ENCODE measurements at regions not wholly inside any gene's neighbourhood (a gene's known extent, or its start where the extent isn't known, plus 50 kb on each side); places are given as distances from the start of the nearest gene placed in this dataset.
"Not testable (repeated sequence)": the region's sequence is repeated elsewhere in the genome, so short reads cannot be mapped to it uniquely, and the experiment has no call there.

GRCh38 chr3:24688446-24689148 is 193.9 kb upstream of the THRB start:
- DNase-seq, result no peak

DNA sequence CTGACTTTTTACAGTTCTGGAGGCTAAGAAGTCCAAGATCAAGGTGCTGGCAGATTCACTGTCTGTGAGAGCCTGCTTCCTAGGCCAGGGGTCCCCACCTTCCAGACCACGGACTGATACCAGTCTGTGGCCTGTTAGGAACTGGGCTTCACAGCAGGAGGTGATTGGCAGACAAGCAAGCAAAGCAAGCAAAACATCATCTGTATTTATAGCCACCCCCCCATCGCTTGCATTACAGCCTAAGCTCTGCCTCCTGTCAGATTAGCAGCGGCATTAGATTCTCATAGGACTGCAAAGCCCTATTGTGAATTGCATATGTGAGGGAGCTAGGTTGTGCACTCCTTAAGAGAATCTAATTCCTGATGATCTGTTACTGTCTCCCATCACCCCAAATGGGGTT is 194.7 kb upstream of the THRB start:
- no peak for DNase-seq

GRCh38 chr3:24690777-24691176 is 196.1 kb upstream of the THRB start:
- no peak for DNase-seq

DNA sequence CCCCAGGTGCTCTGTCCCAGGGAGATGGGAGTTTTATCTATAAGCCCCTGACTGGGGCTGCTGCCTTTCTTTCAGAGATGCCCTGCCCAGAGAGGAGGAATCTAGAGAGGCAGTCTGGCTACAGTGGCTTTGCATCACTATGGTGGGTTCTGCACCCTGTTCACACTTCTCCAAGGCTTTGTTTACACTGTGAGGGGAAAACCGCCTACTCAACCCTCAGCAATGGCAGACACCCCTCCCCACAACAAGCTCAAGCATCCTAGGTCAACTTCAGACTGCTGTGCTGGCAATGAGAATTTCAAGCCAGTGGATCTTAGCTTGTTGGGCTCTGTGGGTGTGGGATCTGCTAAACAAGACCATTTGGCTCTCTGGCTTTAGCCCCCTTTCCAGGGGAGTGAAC is 204.4 kb upstream of the THRB start:
- DNase-seq, result not testable (repeated sequence)

GRCh38 chr3:24704496-24704895 is 209.8 kb upstream of the THRB start:
- DNase-seq, result no peak

- DNase-seq, result no peak
These were observed 213.3 kb upstream of the THRB start for GRCh38 chr3:24707936-24708335.

DNA sequence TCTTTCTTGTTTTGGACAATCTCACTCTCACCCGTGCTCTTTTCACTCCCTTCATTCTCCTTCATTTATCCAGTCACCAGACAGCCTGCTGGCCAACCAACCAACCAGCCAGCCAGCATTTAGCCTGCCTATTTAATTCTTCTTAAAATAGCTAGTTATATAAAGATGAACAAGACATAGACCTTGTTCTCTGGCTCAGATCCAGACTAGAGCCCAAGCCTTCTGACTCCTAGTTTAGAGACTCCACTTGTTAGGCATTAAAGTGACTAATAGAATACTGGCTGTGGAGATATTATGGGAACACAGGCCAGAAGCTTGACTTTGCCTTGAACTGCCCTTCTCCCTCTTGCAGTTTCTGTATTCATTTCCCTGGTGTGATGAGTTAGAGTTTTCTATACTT is 215.3 kb upstream of the THRB start:
- no peak for DNase-seq

GRCh38 chr3:24713516-24713915 is 218.9 kb upstream of the THRB start:
- DNase-seq, result no peak

DNA sequence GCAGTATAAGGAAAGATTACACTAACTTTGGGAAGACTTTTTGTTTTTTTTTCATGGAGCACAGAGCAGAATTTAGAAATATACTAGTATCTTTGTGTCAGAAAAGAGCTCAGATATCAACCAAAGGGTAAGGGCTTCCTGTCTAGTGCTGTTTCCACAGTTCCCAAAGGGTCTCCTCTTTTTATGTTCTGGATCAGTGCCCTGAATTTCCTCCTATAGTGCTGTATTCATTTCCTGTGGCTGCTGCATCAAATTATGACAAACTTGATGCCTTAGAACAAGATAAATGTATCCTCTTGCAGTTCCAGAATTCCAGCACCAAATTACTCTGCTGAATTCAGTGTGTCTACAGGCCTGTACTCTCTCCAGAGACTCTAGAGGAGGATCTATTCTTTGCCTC is 219.8 kb upstream of the THRB start:
- DNase-seq, result no peak

- no peak for DNase-seq
These were observed 220.6 kb upstream of the THRB start for GRCh38 chr3:24715171-24715792.

DNA sequence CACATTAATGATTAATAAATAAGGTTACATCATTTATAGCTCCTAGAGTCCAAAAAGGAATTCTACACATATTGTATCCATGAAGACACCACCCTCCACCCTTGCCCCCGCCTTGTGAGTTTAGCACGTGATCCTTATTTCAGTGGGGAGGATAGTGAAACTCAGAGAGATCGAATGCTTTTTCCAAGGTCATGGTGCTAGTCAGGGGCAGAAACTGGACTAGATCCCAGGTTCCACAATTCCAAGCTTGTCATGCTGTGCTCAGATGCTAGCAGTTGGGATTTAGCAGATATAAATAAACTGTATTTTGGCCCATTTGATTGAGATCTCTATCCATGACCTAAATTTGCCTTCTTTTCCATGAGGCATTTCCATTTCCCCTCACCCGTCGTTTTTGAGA is 227.4 kb upstream of the THRB start:
- no peak for DNase-seq

- DNase-seq, result no peak
These were observed 231.0 kb upstream of the THRB start for GRCh38 chr3:24725514-24726255.

GRCh38 chr3:24726423-24726822 is 231.8 kb upstream of the THRB start:
- no peak for DNase-seq

DNA sequence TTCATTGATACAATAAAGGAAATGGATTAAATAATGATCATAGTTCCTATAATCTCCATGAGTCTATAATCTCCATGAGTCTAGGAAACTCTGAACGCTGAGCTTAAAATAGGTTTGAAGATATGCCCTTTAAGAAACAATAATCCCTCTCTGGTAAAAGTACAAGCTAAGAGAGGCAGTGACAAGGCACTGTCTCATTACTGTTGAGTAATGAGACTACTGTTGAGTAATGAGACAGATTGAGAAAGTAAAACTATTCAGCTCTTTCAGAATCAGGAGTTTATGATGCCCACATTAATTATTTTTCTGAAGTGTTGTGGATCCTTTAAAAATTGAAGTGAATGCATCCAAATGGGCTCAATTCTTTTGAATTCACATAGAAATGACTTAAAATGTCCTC is 235.5 kb upstream of the THRB start:
- DNase-seq, result no peak

- no peak for DNase-seq
These were observed 239.4 kb upstream of the THRB start for GRCh38 chr3:24734019-24734418.

DNA sequence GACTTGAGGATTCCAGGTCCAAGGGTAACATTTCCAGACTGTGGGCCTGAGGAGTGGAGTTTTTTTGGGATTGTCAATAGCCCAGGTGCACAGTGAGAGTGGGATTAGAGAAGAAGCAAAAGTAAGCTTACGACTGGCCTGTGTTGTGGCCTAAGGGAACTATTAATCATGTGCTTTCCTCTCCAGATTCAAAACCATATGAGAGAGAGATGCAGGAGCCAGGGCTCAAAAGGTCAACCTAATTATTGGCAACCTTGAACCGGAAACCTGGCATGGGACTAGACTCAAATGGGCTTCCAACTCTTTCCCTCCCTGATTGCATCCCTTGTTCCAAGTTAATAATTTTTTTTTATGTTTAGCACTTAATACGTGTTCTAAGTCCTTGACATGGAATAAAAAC is 242.1 kb upstream of the THRB start:
- DNase-seq, result no peak

GRCh38 chr3:24740326-24740725 is 245.7 kb upstream of the THRB start:
- no peak for DNase-seq

- no peak for DNase-seq
These were observed 246.9 kb upstream of the THRB start for GRCh38 chr3:24741506-24741905.

DNA sequence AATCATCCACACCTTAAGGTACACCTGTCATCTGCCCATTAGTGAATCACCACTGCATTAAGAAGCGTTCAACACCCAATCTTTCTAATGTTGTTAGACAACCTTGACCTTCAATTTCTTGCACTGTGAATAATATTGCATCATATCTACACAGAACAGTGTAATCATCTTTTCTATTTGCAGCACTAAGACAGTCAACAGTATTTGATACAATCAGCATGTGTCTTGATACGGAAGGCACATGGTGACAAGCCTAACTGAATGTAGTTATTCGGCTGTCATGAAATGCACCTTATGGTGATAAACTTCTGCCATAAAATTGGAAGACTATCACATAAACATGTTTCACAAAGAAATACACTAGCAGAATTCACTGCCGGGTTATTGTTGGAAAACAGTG is 253.9 kb upstream of the THRB start:
- DNase-seq, result no peak

DNA sequence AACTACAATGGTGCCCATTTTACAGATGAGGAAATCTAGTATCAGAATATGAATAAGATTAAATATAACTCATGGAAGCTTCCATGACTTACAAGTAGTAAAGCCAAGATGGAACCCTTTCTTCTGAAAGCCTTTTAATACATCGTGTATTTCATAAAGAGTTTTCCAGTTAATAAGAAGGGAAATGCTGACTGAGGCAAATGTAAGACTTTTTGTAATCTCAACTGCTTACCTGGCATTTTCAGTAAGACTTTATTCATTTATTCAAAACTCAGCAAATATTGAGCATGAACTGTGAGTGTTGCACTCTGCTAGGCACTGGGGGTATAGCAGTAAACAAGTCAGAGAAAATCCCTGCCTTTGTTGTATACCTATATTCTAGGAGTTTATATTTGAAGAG is 256.4 kb upstream of the THRB start:
- no peak for DNase-seq

- peak; percentile 1 for DNase-seq
These were observed 261.6 kb upstream of the THRB start for GRCh38 chr3:24756101-24756888.

GRCh38 chr3:24763393-24763792 is 268.7 kb upstream of the THRB start:
- DNase-seq, result no peak

- DNase-seq, result no peak
These were observed 269.7 kb upstream of the THRB start for GRCh38 chr3:24764236-24764915.

Data from NCI-H774 (cell line).